ENCODE measurements at regions not wholly inside any gene's neighbourhood (a gene's known extent, or its start where the extent isn't known, plus 50 kb on each side); places are given as distances from the start of the nearest gene placed in this dataset.

GRCh38 chr11:119847853-119848252 is 118.9 kb upstream of the NECTIN1 start:
- TF ChIP-seq, protein P1, sequence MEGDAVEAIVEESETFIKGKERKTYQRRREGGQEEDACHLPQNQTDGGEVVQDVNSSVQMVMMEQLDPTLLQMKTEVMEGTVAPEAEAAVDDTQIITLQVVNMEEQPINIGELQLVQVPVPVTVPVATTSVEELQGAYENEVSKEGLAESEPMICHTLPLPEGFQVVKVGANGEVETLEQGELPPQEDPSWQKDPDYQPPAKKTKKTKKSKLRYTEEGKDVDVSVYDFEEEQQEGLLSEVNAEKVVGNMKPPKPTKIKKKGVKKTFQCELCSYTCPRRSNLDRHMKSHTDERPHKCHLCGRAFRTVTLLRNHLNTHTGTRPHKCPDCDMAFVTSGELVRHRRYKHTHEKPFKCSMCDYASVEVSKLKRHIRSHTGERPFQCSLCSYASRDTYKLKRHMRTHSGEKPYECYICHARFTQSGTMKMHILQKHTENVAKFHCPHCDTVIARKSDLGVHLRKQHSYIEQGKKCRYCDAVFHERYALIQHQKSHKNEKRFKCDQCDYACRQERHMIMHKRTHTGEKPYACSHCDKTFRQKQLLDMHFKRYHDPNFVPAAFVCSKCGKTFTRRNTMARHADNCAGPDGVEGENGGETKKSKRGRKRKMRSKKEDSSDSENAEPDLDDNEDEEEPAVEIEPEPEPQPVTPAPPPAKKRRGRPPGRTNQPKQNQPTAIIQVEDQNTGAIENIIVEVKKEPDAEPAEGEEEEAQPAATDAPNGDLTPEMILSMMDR (IDR thresholded peaks at IDR 0.05), result no peak
- no peak overlapping the region for H3K27ac Mint-ChIP-seq
- 71% methylated on average over 4 of the region's 4 CpGs for WGBS (ENCODE audit: insufficient coverage)

DNA sequence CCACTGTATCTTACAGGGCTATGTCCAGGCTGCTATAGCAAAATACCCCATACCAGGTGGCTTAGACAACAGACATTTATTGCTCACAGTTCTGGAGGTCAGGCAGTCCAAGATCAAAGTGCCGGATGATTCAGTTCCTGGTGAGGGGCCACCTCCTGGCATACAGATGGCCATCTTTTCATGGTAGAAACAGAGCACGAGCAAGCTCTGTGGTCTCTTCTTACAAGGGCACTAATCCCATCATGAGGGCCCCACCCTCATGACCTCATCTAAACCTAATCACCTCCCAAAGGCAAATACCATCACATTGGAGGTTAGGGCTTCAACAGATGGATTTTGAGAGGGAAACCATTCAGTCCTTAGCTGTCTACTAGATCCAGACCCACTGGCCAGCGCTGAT is 117.4 kb upstream of the NECTIN1 start:
- no peak for DNase-seq
- Histone ChIP-seq H3K4me2 (replicated peaks; ENCODE audit: extremely low read depth, low read length, poor library complexity, severe bottlenecking) (no peak overlapping the region), H3K9ac (ENCODE audit: insufficient read depth, low read length, poor library complexity, severe bottlenecking) (no peak overlapping the region), H3K4me1 (ENCODE audit: control insufficient read depth in 1 of 2, insufficient read depth in 2 of 2, low read length in 2 of 2) (no peaks in the 10 kb centered on the region), H3K79me2 (ENCODE audit: insufficient read depth, low read length) (no peaks in the 10 kb centered on the region), H4K20me1 (ENCODE audit: insufficient read depth, low read length) (no peaks in the 10 kb centered on the region), H3K4me3 (replicated peaks in 1 of 3; ENCODE audit: low read depth in 2 of 3, low read length in 3 of 3) (no peak overlapping the region), H2AFZ (ENCODE audit: insufficient read depth, low read depth, low read length, poor library complexity, severe bottlenecking) (no peak overlapping the region), H3K27me3 (ENCODE audit: control insufficient read depth in 2 of 2, insufficient read depth in 2 of 2, low read length in 2 of 2) (no peaks in the 10 kb centered on the region), H3K9me3 (replicated peaks in 1 of 2; ENCODE audit: control insufficient read depth in 1 of 2, insufficient read depth in 1 of 2, low read length in 2 of 2) (peaks cover 6 to 10% of the 10 kb centered on the region in 2 donors), H3K36me3 (replicated peaks in 1 of 2; ENCODE audit: control insufficient read depth in 1 of 2, insufficient read depth in 2 of 2, low read length in 2 of 2) (no peaks in the 10 kb centered on the region), H3K27ac (ENCODE audit: low read depth in 1 of 2, low read length in 2 of 2) (no peak overlapping the region)
- no CpG with 5 or more reads among the region's 3 CpGs for WGBS (ENCODE audit: insufficient coverage)
- no peaks in the 10 kb centered on the region for H3K36me3 Mint-ChIP-seq
- H3K27me3 Mint-ChIP-seq (ENCODE audit: low read depth in 3 of 3), result peaks cover 1 to 15% (median 13%) of the 10 kb centered on the region in 3 donors
- H3K4me1 Mint-ChIP-seq, result no peaks in the 10 kb centered on the region
- TF ChIP-seq, protein P1 (IDR thresholded peaks at IDR 0.05), result no peak
- peaks cover 2 to 8% (median 5%) of the 10 kb centered on the region in 7 donors for H3K9me3 Mint-ChIP-seq
- H3K4me3 Mint-ChIP-seq, result no peak overlapping the region
- intact Hi-C loops (cut with micrococcal nuclease), result no loop called here
- no peak overlapping the region for H3K27ac Mint-ChIP-seq

More at GRCh38 chr11:119847853-119848252, 118.9 kb upstream of the NECTIN1 start:
- DNase-seq, result no peak
- Histone ChIP-seq H3K36me3 (replicated peaks in 1 of 2; ENCODE audit: control insufficient read depth in 1 of 2, insufficient read depth in 2 of 2, low read length in 2 of 2) (no peaks in the 10 kb centered on the region), H4K20me1 (ENCODE audit: insufficient read depth, low read length) (no peaks in the 10 kb centered on the region), H3K79me2 (ENCODE audit: insufficient read depth, low read length) (no peaks in the 10 kb centered on the region), H3K4me3 (replicated peaks in 1 of 3; ENCODE audit: low read depth in 2 of 3, low read length in 3 of 3) (no peak overlapping the region), H2AFZ (ENCODE audit: insufficient read depth, low read depth, low read length, poor library complexity, severe bottlenecking) (no peak overlapping the region), H3K9me3 (replicated peaks in 1 of 2; ENCODE audit: control insufficient read depth in 1 of 2, insufficient read depth in 1 of 2, low read length in 2 of 2) (peaks cover 6 to 10% of the 10 kb centered on the region in 2 donors), H3K27me3 (ENCODE audit: control insufficient read depth in 2 of 2, insufficient read depth in 2 of 2, low read length in 2 of 2) (no peaks in the 10 kb centered on the region), H3K9ac (ENCODE audit: insufficient read depth, low read length, poor library complexity, severe bottlenecking) (no peak overlapping the region), H3K4me1 (ENCODE audit: control insufficient read depth in 1 of 2, insufficient read depth in 2 of 2, low read length in 2 of 2) (no peaks in the 10 kb centered on the region), H3K4me2 (replicated peaks; ENCODE audit: extremely low read depth, low read length, poor library complexity, severe bottlenecking) (no peak overlapping the region), H3K27ac (ENCODE audit: low read depth in 1 of 2, low read length in 2 of 2) (no peak overlapping the region)
- intact Hi-C loops (cut with micrococcal nuclease), result no loop called here
- H3K9me3 Mint-ChIP-seq, result peaks cover 2 to 8% (median 5%) of the 10 kb centered on the region in 7 donors
- peaks cover 1 to 15% (median 9%) of the 10 kb centered on the region in 3 donors for H3K27me3 Mint-ChIP-seq (ENCODE audit: low read depth in 3 of 3)
- no peak overlapping the region for H3K4me3 Mint-ChIP-seq
- H3K36me3 Mint-ChIP-seq, result no peaks in the 10 kb centered on the region
- no peaks in the 10 kb centered on the region for H3K4me1 Mint-ChIP-seq
